GM18508 (cell line): ENCODE measurements at regions not wholly inside any gene's neighbourhood (a gene's known extent, or its start where the extent isn't known, plus 50 kb on each side); places are given as distances from the start of the nearest gene placed in this dataset.

Experiments
- ATAC-seq: cut with Tn5 transposase; IDR thresholded peaks from one replicate; pipeline ENCODE4 v1.9.1; 2021; ENCODE audit warnings: moderate number of reproducible peaks; ENCODE audit not compliant: insufficient read depth, unreplicated experiment

DNA sequence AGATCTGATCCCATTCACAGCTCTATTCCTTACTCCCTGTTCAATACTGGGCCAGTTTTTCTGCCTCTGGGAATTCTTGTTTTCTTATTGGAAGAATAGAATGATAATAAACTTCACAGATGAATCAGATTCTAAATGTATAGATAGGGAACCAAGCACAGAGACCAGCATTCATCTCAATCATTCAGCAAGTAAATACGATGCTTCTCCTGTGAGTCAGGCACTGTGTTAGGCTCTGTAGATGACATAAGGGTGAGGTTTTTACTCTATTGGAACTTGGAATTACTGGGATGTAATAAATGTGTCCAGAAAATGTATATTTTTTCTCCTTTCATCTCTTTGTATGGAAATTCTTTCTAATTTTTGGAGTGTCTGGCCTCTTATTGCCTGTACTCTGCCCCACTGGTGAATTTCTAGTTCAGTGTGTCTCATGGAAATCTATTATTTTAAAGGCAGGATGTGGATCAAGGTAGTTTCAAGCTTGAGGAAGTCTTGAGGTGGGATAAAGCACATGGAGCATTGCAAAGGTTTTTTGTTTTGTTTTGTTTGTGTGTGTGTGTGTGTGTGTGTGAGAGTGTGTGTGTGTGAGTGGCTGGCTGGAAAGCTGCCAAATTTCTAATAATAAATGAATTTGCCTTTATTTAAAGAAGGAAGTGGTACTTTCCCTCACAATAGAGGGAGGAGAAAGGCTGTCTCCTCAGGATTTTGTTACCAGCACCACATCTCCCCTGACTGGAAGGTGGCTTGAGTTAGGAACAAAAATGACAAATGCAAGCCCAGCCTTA lies 117.9 kb upstream of the HS3ST1 start:
- no peak for ATAC-seq

DNA sequence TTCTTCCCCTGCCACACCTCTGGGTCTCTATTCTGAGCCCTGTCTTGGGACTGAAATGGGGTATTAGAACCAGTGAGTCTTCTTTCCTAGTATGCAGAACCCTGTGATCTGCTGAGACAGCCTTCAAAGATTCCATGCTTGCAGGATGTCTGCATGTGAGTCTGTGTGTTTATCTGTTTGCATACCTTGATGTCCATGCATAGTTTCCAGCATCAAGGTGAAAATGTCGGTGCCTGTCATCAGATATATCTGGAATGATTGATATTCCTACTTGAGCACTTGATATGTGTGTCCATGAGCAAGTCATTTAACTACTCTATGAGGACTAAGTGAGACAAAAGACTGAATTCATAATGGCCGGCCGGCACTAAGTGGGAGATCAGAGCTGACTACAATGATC lies 117.0 kb upstream of the HS3ST1 start:
- no peak for ATAC-seq

DNA sequence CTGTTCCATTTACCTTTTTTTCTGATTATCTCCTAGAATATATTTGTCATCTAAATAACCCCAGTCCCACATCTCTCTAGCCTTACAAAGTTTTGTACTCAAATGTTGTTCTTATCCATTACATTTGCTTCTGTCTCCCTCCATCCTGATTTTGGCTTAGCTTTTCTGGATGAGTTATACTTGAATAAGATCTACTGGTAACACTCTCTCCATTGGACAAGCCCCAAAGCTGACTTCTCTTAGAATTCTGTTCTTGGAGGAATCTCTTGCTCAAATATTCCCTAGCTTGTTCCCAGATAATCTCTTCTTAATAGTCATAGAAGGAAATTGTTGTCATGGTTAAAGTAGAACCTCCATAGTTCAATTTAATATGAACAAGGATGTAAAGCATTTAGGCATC lies 115.5 kb upstream of the HS3ST1 start:
- no peak for ATAC-seq

DNA sequence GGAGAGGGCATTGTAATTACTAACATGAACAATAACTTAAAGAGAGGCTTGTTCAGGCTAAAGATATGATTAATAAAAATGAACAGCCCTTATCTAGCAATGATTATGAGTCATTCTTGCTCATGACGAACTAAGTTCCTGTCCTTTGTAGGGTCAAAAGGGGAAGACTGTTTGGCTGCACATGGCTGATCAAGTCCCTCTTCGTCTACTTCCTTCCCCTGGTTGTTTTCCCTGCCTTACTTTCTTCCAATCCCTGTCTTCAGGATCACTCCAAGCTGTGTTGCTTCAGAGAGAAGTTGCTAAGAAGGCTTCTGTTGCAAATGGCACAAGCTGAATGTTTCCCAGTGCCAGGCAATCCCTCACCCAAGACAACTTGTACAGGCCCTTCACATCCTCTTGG lies 115.0 kb upstream of the HS3ST1 start:
- no peak for ATAC-seq

DNA sequence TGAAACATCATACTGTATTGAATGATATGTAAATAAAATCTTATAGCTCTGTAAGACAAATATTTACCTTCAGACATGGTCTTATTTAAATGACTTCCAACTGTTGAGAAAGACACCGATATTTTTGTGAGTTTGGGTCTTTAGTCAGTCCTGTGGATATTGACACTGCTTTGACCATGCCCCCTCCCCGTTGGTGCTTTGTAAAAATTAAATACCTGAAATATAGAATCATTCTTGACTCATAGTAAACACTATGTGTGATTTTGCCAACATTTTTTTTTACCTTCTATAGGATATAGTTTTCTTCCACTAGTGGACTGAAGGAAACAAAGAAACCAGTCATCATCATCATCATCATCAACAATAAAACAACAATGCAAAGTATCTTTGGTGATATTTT lies 114.3 kb upstream of the HS3ST1 start:
- no peak for ATAC-seq

DNA sequence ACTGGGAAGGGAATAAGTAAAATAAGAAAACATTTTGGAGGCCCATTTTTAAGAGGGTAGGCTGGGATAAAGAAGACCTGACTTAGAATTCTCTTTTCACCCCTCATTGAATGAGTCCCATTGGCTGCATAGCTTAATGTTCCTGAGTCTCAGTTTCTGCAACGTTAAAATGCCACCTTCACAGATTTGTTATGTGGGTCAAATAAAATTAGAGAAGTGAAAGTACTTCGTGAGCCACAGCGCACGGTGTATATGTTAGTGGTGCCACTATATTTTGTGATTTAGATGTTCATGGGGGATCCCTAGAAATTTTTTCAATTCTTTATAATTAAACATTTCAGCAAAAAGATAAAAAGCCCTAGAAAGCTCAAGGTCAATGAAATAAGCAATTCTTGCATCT lies 109.2 kb upstream of the HS3ST1 start:
- no peak for ATAC-seq

DNA sequence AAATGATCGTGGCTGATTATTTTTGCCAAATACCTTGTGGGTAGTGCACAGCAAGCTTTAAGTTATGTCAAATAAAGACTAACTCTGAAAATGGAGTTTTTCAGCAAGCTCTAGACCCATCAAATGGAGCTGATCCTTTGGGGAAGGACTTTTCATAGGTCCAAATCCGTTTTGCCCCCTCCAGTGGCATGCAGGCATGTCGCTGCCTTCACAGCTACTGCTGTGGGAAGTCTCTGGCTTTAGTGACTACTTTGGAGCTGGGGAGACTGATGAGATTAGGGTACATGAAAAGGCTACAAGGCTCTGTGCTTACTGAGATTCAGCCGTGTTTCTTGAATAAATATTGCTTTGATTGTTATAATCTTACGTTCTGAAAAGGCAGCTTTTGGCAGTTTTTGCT lies 106.6 kb upstream of the HS3ST1 start:
- ATAC-seq: no peak

DNA sequence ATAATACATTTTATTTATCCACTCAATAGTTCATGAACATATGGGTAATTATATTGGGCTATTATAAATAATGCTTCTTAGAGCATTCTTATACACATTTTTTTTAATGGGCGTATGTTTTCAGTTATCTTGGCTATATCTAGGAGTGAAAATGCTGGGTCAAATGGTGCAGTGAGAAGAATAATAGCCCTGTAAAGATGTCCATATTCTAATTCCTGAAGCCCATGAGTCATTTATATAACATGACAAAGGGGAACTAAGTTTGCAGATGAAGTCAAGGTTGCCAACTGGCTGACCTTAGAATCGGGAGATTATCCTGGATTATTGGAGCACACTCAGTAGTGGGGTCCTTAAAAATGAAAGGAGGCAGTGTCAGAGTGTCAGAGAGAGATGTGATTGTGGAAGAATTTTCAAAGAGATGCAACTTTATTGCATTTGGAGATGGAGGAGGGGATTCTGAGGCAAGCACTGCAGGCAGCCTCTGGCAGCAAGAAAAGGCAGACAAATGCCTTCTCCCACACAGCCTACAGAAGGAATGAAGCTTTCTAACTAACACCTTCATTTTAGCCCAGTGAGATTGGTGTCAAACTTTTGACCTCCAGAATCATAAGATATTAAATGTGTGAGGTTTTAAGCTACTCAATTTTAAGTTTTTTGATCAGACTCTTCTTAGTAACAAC lies 106.1 kb upstream of the HS3ST1 start:
- no peak for ATAC-seq

DNA sequence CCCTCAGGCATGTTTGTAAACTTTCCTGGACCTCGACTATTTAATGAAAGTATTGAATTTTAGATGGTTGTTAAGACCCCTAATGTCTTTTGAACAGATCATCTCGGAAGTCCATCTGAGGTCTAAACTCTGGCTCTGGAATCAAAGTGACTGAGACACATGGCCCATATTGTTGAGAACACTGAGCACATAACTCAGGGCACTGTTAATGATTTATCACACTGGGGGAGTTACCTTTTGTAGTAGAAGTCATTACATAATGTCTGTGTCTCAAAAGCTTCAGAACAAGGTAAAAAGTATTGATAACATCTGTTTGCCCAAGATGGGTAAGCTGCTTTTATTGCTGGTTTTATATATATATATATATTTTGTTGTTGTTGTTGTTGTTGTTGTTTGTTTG lies 103.4 kb upstream of the HS3ST1 start:
- no peak for ATAC-seq

DNA sequence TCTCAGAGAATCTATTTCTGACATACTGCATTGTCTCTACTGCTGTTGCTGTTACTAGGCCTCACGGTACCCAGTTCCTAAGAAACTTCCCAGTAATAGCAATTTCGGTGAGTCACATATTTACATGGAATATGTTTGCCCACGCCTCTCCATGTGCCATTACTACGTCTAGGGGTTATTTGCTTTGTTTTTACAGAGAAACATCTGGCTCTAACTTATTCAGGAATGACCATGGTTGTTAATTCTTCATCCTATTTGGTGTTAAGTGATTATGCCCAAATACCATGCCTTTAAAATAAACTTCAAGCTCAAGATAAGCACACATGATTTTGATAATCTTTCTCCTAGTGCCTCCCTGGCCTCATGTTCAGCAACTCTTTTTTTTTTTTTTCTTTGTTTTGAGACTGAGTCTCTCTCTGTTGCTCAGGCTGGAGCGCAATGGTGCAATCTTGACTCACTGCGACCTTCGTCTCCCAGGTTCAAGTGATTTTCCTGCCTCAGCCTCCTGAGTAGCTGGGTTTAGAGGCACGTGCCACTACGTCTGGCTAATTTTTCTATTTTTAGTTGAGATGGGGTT lies 101.0 kb upstream of the HS3ST1 start:
- ATAC-seq: no peak

DNA sequence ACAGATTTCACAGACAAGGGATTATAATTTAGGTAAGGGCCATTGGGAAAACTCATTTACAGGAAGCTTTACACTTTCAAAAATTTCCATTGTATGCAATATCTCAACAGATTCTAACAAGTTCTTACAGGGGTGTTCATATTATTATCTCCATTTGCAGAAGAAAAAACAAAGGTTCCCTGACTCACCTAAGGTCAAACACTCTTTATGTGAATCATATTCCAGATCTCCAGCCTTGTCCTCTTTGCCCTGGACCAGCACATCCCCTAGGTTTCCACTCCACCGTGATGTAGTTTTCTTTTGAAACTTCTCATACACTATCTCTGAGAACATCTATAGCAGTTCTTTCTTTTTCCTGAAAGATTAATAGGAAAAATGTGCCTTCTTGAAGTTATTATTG lies 96.4 kb upstream of the HS3ST1 start:
- ATAC-seq: no peak

DNA sequence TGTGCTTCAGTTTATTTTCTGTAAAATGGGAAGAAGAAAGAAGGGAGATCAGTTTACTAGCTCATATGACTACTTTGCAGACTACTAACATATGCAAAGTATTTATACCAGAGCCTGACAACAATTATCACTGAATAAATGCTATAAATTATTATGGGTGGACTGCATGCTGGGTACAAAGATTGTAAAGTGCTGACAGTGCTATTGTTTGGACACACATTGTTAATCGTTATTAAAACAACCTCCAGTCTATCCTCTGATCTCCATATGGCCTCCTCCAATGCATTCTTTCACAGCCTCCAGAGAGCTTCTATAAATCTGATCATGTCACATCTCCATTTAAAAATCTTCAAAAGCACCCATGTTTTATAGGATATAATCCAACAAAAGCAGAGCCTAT lies 90.1 kb upstream of the HS3ST1 start:
- ATAC-seq: no peak

DNA sequence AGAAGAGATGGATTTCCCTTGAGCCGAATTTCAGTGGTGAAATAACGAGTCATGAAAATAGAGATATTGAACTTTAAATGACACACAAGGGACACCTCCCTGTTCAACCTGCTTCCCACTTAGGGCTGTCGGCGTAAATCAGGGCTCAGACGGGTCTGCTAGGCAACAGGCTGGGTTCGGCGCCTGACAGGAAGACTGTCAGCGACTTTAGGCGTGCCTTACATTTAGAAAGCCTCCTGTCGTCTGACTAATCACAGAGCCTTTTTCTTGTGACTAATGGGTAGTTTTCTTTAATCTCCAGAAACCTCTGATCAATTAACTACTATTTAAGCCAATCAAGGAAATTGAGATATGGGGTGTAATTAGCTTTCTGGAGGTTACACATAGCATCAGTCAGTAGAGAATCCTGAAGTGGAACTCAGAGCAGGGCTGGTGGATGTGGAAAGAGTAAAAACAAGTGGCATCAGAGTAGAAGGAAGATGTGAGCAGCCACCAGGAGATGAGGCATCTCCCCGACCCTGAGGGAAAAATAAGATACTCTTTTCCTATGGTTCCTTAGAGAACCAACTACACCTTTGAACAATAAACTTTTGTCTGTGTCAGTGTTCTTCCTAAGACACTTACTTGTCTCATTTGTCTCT lies 86.2 kb upstream of the HS3ST1 start:
- no peak for ATAC-seq

DNA sequence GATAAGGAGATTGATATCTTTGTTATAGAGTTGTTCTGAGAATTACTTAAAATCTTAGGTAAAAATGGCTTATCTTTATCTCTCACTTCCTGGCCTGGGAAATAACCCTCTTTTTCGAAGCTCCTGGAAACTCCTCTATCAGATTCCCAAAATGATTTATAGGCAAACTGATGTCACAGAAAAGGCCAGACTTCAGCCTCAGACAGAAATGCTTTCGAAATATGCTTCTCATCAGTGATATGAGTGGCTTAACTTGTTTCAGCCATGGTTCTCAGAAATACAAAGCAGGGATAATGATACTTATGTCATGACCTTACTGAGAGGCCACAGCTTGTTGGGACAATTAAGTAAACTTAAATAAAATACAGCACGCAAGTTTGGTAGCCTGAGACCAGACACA lies 85.3 kb upstream of the HS3ST1 start:
- no peak for ATAC-seq

DNA sequence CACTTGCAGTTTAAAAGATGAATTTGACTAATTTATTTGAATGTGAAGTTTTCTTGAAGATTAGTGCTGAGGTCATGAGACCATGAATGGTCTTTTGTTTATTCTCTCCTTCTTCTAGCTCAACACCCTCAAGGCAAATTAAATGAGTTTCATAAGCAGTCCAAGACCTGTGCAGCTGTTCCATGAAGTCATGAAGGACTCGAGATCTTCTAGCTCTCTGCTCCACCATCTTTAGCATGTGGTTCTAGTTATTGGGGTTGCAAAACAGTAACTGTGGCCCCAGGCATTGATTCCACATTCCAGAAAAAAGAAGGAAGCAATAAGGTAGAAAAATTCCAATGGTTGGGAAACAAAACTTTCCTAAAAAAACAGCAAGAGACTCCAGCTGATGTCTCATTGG lies 84.2 kb upstream of the HS3ST1 start:
- ATAC-seq: no peak

DNA sequence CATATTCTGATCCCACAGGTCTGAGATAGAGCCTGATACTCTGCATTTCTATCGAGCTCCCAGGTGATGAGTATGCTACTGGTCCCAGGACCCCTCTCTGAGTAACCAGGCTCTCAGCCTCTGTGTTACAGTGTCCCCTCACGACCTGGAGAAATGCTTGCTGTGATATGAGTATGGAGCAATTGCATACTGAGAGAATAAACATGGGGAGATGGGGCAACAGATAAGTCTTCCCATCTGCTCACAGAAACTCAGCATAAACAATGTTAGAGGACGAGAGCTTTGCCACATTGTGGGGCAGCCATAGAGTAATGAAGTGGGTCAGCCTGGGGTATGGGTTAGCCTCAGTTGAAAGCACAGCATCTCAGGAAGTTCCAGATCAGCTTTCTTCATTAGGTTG lies 82.6 kb upstream of the HS3ST1 start:
- ATAC-seq: no peak

DNA sequence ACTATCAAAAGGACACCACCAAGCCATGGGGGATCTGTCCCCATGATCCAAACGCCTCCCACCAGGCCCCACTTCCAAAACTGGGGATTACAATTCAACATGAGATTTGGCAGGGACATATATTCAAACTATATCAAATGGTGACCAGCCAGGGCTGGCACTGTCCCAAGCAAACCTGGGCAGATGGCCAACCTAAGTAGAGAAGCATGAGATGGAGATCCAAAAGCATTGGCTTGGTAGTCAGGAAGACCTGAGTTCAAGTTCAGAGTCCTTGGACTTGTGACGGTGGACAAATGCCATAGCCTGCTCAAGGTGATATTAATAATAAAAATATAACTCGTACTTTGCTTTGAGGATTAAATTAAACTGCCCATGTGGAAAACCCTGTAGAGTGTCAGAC lies 79.2 kb upstream of the HS3ST1 start:
- ATAC-seq: no peak

DNA sequence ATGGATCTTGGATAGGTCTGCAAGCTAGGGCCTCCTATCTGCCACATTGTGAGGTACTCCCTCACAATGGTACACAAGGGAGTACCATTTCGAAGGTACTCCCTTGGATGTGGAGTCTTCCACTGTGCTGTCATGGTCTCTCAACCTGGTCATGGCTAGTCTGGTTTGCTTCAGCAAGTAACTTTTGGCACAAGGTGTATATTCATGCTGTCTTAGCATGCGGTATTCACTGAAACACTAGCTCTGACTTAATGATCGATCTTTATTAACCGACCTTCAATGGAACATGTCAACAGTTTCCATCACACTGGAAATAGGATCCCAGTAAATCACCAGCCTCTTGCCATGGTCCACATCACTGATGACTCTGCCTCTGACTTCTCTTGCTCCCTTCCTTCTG lies 77.5 kb upstream of the HS3ST1 start:
- ATAC-seq: no peak

DNA sequence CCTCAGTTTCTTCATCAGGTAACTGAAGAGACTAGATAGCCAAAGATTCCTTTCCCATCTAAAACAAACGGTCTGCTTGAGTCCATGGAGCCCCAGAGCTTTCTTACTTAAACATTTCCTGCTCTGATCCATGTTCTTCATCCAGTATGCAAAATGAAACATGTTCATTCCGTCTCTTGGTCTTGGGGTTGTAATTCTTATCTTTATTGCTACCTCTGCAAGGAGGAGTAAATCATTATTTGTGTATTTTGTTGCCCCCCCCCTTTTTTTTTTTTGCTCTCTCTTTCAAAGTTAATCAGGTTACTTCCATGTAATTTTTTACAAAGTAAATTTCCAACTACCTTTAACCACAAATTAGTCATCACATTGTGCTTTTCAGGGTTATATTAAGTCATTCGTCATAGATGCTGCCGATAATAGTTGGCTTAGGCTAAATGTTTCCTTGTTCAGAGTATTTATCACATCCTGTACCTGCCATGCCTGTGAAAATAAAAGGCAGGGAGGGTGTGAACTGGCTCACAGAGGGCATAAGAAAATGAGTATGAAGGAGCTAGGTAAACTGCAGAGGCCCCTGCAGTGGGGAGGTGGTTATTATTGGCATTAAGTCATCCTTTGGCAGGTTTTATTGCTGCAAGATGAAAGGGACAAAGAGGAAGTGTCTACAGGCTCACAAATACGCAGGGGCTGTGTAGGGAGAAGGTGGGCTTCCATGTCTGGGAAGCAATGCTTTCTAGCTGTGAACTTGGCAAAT lies 76.7 kb upstream of the HS3ST1 start:
- ATAC-seq: no peak

DNA sequence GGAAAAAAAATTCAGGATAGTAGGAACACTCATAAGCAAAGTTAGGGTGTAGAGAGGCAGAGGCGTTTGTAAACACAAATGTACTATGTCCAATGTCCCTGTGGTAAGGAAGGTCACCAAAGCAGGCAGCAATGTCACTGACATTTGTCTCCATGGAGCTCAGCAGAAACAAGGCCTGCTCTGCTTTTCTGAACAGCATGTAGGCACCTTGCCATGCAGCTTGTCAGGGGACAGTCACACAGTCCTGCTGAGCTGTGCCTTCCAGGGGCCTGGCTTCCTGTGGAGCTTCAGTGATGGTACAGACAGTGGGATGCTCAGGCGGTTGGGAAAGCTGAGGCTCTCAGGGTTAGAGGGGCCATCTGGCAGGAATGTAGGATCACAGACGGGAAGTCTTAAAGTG lies 74.5 kb upstream of the HS3ST1 start:
- ATAC-seq: no peak

DNA sequence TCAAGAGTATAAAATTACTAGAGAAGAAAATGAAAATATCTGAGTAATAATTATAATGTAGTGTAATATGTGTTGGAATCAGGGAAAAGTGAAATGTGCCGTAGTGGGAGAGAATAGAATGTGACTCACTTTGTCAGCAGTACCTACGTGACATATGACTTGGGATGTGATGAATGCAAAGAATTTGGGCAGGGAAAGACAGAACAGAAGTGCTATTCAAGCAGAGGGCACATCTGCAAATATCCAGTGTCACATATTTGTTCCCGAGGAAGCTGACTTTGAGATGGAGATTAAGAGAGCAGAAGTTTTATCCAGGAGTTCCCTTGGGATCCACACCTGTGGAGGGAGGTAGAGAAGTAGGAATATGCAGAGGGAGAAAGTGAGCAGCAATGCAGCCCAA lies 69.3 kb upstream of the HS3ST1 start:
- ATAC-seq: no peak
